H1 (cell line): ENCODE measurements at regions not wholly inside any gene's neighbourhood (a gene's known extent, or its start where the extent isn't known, plus 50 kb on each side); places are given as distances from the start of the nearest gene placed in this dataset.

Experiments used
- CTCF ChIA-PET: fragments of 300-600 bp; sonication (Branson Sonifier 250); formaldehyde crosslinking; loops from one replicate; lab custom pipeline; 2021; ENCODE audit not compliant: partially characterized antibody; lab: Charles Lee
- POLR2A ChIA-PET: fragments of 300-600 bp; sonication (Branson Sonifier 250); formaldehyde crosslinking; loops from one replicate; lab custom pipeline; 2021; ENCODE audit warnings: inconsistent platforms; ENCODE audit not compliant: partially characterized antibody; lab: Charles Lee
- DNase-seq, 2 experiments: peaks; one replicate each; pipeline versions ENCODE4 v3.0.0 to v3.0.0-alpha.2; 2010 to 2022; ENCODE audit warnings: low spot score in 2 of 2, low read depth in 1 of 2, mixed read lengths in 1 of 2
- FAIRE-seq: peaks from 2 replicates; lab custom pipeline; 2011; peaks lifted over from hg19 to GRCh38; lab: Jason Lieb, UNC
- H2AFZ ChIP-seq: 2 replicates; pipeline ENCODE4 v1.8.1; 2012; ENCODE audit warnings: low read length, inconsistent platforms
- H2AK5ac ChIP-seq: 2 replicates; pipeline ENCODE4 v1.6.1; 2013; ENCODE audit warnings: low read depth, low read length
- H2BK120ac ChIP-seq: replicated peaks from 2 replicates; pipeline ENCODE3; 2013; ENCODE audit warnings: low read depth, low read length, inconsistent platforms
- H2BK12ac ChIP-seq: 2 replicates; pipeline ENCODE4 v1.6.1; 2013; ENCODE audit warnings: low read depth, low read length
- H2BK15ac ChIP-seq: 2 replicates; pipeline ENCODE4 v1.6.1; 2013; ENCODE audit warnings: low read length
- H2BK20ac ChIP-seq: 2 replicates; pipeline ENCODE4 v1.6.1; 2013; ENCODE audit warnings: low read length
- H2BK5ac ChIP-seq: 2 replicates; pipeline ENCODE4 v1.6.1; 2013; ENCODE audit warnings: low read depth, low read length
- H3K14ac ChIP-seq: 2 replicates; pipeline ENCODE4 v1.6.1; 2013; ENCODE audit warnings: inconsistent platforms; ENCODE audit not compliant: insufficient read length
- H3K18ac ChIP-seq: 2 replicates; pipeline ENCODE4 v1.6.1; 2013; ENCODE audit warnings: low read length; ENCODE audit errors: extremely low read depth
- H3K23ac ChIP-seq: 2 replicates; pipeline ENCODE4 v1.6.1; 2013; ENCODE audit warnings: inconsistent platforms; ENCODE audit not compliant: insufficient read length
- H3K23me2 ChIP-seq: 2 replicates; pipeline ENCODE4 v1.6.1; 2013; ENCODE audit warnings: low read depth, low read length
- H3K27ac ChIP-seq: 2 replicates; pipeline ENCODE4 v1.6.1; 2011; ENCODE audit warnings: low read depth, low read length, inconsistent platforms
- H3K27me3 ChIP-seq, 4 experiments: replicated peaks in 1 of 4; 1 replicate in 1 of 4; 2 replicates in 3 of 4; pipeline versions ENCODE4 v1.6.1 to v1.8.1; 2011 to 2013; ENCODE audit warnings: low read length in 3 of 4, mild to moderate bottlenecking in 3 of 4, inconsistent platforms in 2 of 4, mixed read lengths in 2 of 4, moderate library complexity in 1 of 4; ENCODE audit not compliant: control insufficient read depth in 3 of 4, insufficient read depth in 3 of 4; ENCODE audit errors: extremely low read depth in 1 of 4
- H3K36me3 ChIP-seq, 4 experiments: 2 replicates each; pipeline versions ENCODE4 v1.6.1 to v1.8.1; 2011 to 2013; ENCODE audit warnings: mild to moderate bottlenecking in 4 of 4, low read length in 3 of 4, moderate library complexity in 2 of 4, control low read depth in 1 of 4, inconsistent platforms in 1 of 4; ENCODE audit not compliant: insufficient read depth in 4 of 4, control insufficient read depth in 2 of 4
- H3K4ac ChIP-seq: replicated peaks from 2 replicates; pipeline ENCODE3; 2013; ENCODE audit warnings: low read length, low read depth, mixed read lengths, inconsistent platforms; ENCODE audit not compliant: insufficient read length
- H3K4me1 ChIP-seq, 4 experiments: replicated peaks in 1 of 4; 1 replicate in 1 of 4; 2 replicates in 3 of 4; pipeline versions ENCODE4 v1.6.1 to v1.8.1; 2011 to 2013; ENCODE audit warnings: low read length in 3 of 4, inconsistent platforms in 2 of 4, mixed read lengths in 1 of 4; ENCODE audit not compliant: insufficient read depth in 4 of 4, control insufficient read depth in 3 of 4
- H3K4me2 ChIP-seq, 2 experiments: 2 replicates each; pipeline versions ENCODE4 v1.6.1 to v1.8.1; 2011 to 2013; ENCODE audit warnings: low read depth in 2 of 2, low read length in 2 of 2, control low read depth in 1 of 2, inconsistent platforms in 1 of 2, mild to moderate bottlenecking in 1 of 2; ENCODE audit not compliant: insufficient read depth in 1 of 2
- H3K4me3 ChIP-seq, 4 experiments: fragments of 200-600, 300-600 bp in 1 of 4; sonication (generic), shearing (Covaris generic), sonication (Bioruptor Twin) in 1 of 4; 2 replicates each; pipeline versions ENCODE4 v1.5.1 to v1.8.1; 2011 to 2016; ENCODE audit warnings: low read length in 4 of 4, low read depth in 3 of 4, control low read depth in 2 of 4, inconsistent platforms in 2 of 4, mild to moderate bottlenecking in 2 of 4, mixed read lengths in 1 of 4, moderate library complexity in 1 of 4; ENCODE audit not compliant: insufficient read depth in 2 of 4; ENCODE audit errors: extremely low read depth in 1 of 4
- H3K56ac ChIP-seq: replicated peaks from 2 replicates; pipeline ENCODE3; 2013; ENCODE audit warnings: low read depth, mild to moderate bottlenecking, mixed read lengths, low read length, inconsistent platforms; ENCODE audit not compliant: insufficient read length
- H3K79me1 ChIP-seq: 2 replicates; pipeline ENCODE4 v1.6.1; 2013; ENCODE audit warnings: low read depth, low read length, control low read depth
- H3K79me2 ChIP-seq, 2 experiments: 2 replicates each; pipeline versions ENCODE4 v1.6.1 to v1.8.1; 2012 to 2013; ENCODE audit warnings: low read length in 2 of 2, mild to moderate bottlenecking in 2 of 2, inconsistent platforms in 1 of 2; ENCODE audit not compliant: insufficient read depth in 2 of 2, control insufficient read depth in 1 of 2
- H3K9ac ChIP-seq, 4 experiments: replicated peaks in 1 of 4; 1 replicate in 1 of 4; 2 replicates in 3 of 4; pipeline versions ENCODE4 v1.6.1 to v1.8.1; 2011 to 2013; ENCODE audit warnings: low read depth in 3 of 4, low read length in 3 of 4, control low read depth in 2 of 4, mild to moderate bottlenecking in 2 of 4, moderate library complexity in 2 of 4, inconsistent platforms in 1 of 4; ENCODE audit errors: extremely low read depth in 1 of 4
- H3K9me3 ChIP-seq, 2 experiments: 2 replicates each; pipeline versions ENCODE4 v1.6.1 to v1.8.1; 2012 to 2013; ENCODE audit warnings: mild to moderate bottlenecking in 2 of 2, moderate library complexity in 2 of 2, control low read depth in 1 of 2, inconsistent platforms in 1 of 2, low read depth in 1 of 2, low read length in 1 of 2, mixed read lengths in 1 of 2; ENCODE audit not compliant: insufficient read depth in 2 of 2
- H4K20me1 ChIP-seq, 2 experiments: replicated peaks in 1 of 2; 2 replicates each; pipeline versions ENCODE3 to v1.8.1; 2011 to 2013; ENCODE audit warnings: inconsistent platforms in 2 of 2, low read length in 2 of 2, mild to moderate bottlenecking in 1 of 2; ENCODE audit not compliant: insufficient read depth in 2 of 2, control insufficient read depth in 1 of 2
- H4K5ac ChIP-seq: 2 replicates; pipeline ENCODE4 v1.6.1; 2013; ENCODE audit warnings: low read length, low read depth, mixed read lengths, inconsistent platforms; ENCODE audit not compliant: insufficient read length
- H4K8ac ChIP-seq: 2 replicates; pipeline ENCODE4 v1.8.0; 2013; ENCODE audit warnings: mild to moderate bottlenecking, moderate library complexity, low read length, inconsistent platforms; ENCODE audit not compliant: insufficient read depth; ENCODE audit errors: extremely low read depth
- H4K91ac ChIP-seq: replicated peaks from 2 replicates; pipeline ENCODE3; 2013; ENCODE audit warnings: low read length, mixed read lengths, inconsistent platforms; ENCODE audit not compliant: insufficient read length
- CEBPB ChIP-seq: IDR thresholded peaks from 2 replicates; pipeline ENCODE4 v1.6.1; 2012; ENCODE audit warnings: low read depth, low read length
- CHD1 ChIP-seq: IDR thresholded peaks from 2 replicates; pipeline ENCODE4 v1.6.1; 2012; ENCODE audit warnings: low read depth, low read length, improper control_type of control experiment
- CREB1 ChIP-seq: IDR thresholded peaks from 2 replicates; pipeline ENCODE4 v1.6.1; 2012; ENCODE audit warnings: inconsistent platforms
- EP300 ChIP-seq, 2 experiments: IDR thresholded peaks; 1 replicate in 1 of 2; 2 replicates in 1 of 2; pipeline ENCODE4 v1.6.1; 2011 to 2012; ENCODE audit warnings: low read depth in 2 of 2, low read length in 2 of 2, mild to moderate bottlenecking in 2 of 2, borderline replicate concordance in 1 of 2, inconsistent platforms in 1 of 2, moderate library complexity in 1 of 2
- GABPA ChIP-seq: IDR thresholded peaks from 2 replicates; pipeline ENCODE4 v1.6.1; 2011; ENCODE audit warnings: mild to moderate bottlenecking, low read length, moderate library complexity, borderline replicate concordance; ENCODE audit not compliant: insufficient read depth
- KDM5A ChIP-seq: fragments of 200-600 bp; IDR thresholded peaks from 2 replicates; pipeline ENCODE4 v1.7.1; 2012; ENCODE audit warnings: mild to moderate bottlenecking, low read length, inconsistent platforms, mixed read lengths
- NRF1 ChIP-seq: IDR thresholded peaks from 2 replicates; pipeline ENCODE4 v1.6.1; 2011; ENCODE audit warnings: mild to moderate bottlenecking, low read depth, low read length, improper control_type of control experiment
- SIRT6 ChIP-seq: IDR thresholded peaks from one replicate; pipeline ENCODE4 v1.7.1; 2012; ENCODE audit warnings: low read length, inconsistent platforms
- SP2 ChIP-seq: IDR thresholded peaks from 2 replicates; pipeline ENCODE4 v1.6.1; 2012; ENCODE audit warnings: mild to moderate bottlenecking, low read length, inconsistent platforms
- SP4 ChIP-seq: IDR thresholded peaks from 2 replicates; pipeline ENCODE4 v1.6.1; 2012; ENCODE audit warnings: low read length, inconsistent platforms
- SUZ12 ChIP-seq: fragments of 200-600 bp; sonication (generic); IDR thresholded peaks from 2 replicates; pipeline ENCODE4 v1.6.1; 2012; ENCODE audit warnings: mild to moderate bottlenecking, inconsistent platforms, low read length, moderate library complexity, mixed read lengths
- TAF7 ChIP-seq: optimal IDR thresholded peaks from 2 replicates; pipeline ENCODE3; 2011; ENCODE audit warnings: low read depth, mild to moderate bottlenecking, inconsistent platforms, low read length, moderate library complexity, borderline replicate concordance
- TBP ChIP-seq: IDR thresholded peaks from 2 replicates; pipeline ENCODE4 v1.6.1; 2011; ENCODE audit warnings: low read depth, low read length, improper control_type of control experiment
- YY1 ChIP-seq: IDR thresholded peaks from 2 replicates; pipeline ENCODE4 v1.6.1; 2011; ENCODE audit warnings: low read depth, mild to moderate bottlenecking, low read length
- WGBS, 2 experiments: shearing (Covaris generic) in 1 of 2; methylation state at CpG; one replicate each; pipeline versions ENCODE4 v1.1.6 to v1.1.7; 2013 to 2015; ENCODE audit warnings: low lambda C conversion rate in 2 of 2, mixed read lengths in 2 of 2, inconsistent platforms in 1 of 2, low coverage in 1 of 2, missing lambda C conversion rate in 1 of 2; ENCODE audit not compliant: insufficient replicate concordance in 2 of 2, insufficient coverage in 1 of 2, insufficient read length in 1 of 2; ENCODE audit errors: extremely low coverage in 1 of 2, missing lambda C conversion rate in 1 of 2; 5-methylcytosine and 5-hydroxymethylcytosine counted together
- TF ChIP-seq, protein P1 (sequence below): IDR thresholded peaks from 2 replicates; pipeline ENCODE4 v1.6.1; 2011; ENCODE audit warnings: low read depth, mild to moderate bottlenecking, low read length; ENCODE audit not compliant: insufficient read depth

DNA sequence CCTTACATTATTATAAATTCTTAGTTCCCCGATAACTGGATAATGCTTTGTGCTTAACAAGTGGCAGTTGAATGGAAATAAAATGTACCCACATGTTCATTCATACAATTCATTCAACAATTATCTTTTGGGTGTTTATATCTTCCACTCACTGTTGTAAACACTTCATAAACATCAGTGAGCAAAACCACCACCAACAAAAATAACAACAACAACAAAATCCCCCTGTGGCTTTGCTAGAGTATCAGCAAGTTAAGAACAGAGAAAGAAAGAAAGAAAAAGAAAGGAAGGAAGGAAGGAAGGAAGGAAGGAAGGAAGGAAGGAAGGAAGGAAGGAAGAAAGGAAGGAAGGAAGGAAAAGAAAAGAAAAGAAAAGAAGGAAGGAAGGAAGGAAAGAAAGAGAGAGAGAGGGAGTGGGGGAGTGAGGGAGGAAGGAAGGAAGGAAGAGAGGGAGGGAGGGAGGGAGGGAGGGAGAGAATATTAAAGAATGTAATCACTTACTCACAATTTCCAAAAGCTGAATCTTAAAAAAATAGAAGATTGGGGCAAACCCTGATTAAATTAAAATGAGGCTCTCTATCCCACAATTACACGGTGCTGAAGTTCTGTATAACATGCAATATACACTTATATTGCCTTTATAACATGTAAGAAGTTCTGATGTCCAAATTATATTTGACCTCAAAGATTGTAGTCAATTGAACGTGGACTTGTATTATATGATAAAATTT, 2238.8 kb downstream of the LRRC4C start:
- H3K4me1 ChIP-seq = no peaks in the 10 kb centered on the region
- no peak overlapping the region for H2BK12ac ChIP-seq
- H3K23me2 ChIP-seq = no peaks in the 10 kb centered on the region
- FAIRE-seq (no peak), DNase-seq (no peak)
- no peaks in the 10 kb centered on the region for H4K20me1 ChIP-seq
- H2AK5ac ChIP-seq = no peak overlapping the region
- WGBS, 2 experiments = 88% methylated on average over 3 of the region's 3 CpGs; no CpG with 5 or more reads in 1 of the 2 experiments
- H3K9ac ChIP-seq = no peak overlapping the region
- no peak overlapping the region for H4K91ac ChIP-seq
- H3K18ac ChIP-seq = no peak overlapping the region
- no peak overlapping the region for H4K5ac ChIP-seq
- no peak overlapping the region for H3K4me3 ChIP-seq
- no peaks in the 10 kb centered on the region for H3K79me1 ChIP-seq
- H3K4ac ChIP-seq = no peak overlapping the region
- no peak overlapping the region for H4K8ac ChIP-seq
- no peak overlapping the region for H2AFZ ChIP-seq
- no peaks in the 10 kb centered on the region for H3K27me3 ChIP-seq
- H3K56ac ChIP-seq = no peak overlapping the region
- no peaks in the 10 kb centered on the region for H3K9me3 ChIP-seq
- no peak overlapping the region for H3K23ac ChIP-seq
- POLR2A ChIA-PET = no interaction called here
- no peak overlapping the region for H3K14ac ChIP-seq
- no peaks in the 10 kb centered on the region for H3K79me2 ChIP-seq
- H3K36me3 ChIP-seq = no peaks in the 10 kb centered on the region
- no peak overlapping the region for H2BK120ac ChIP-seq
- no peak overlapping the region for H3K4me2 ChIP-seq
- H2BK15ac ChIP-seq = no peak overlapping the region
- no peak overlapping the region for H2BK5ac ChIP-seq
- CTCF ChIA-PET = no interaction called here
- no peak overlapping the region for H3K27ac ChIP-seq
- no peak overlapping the region for H2BK20ac ChIP-seq
- TF ChIP-seq CEBPB (no peak), TAF7 (no peak), CHD1 (no peak), TBP (no peak), SP2 (no peak), YY1 (no peak), GABPA (no peak), KDM5A (no peak), SIRT6 (no peak), SP4 (no peak), EP300 (IDR thresholded peaks at IDR 0.05; ENCODE audit: borderline replicate concordance in 1 of 2, low read depth in 2 of 2, low read length in 2 of 2) (no peak), CREB1 (no peak), NRF1 (no peak), SUZ12 (no peak)
- TF ChIP-seq, protein P1, sequence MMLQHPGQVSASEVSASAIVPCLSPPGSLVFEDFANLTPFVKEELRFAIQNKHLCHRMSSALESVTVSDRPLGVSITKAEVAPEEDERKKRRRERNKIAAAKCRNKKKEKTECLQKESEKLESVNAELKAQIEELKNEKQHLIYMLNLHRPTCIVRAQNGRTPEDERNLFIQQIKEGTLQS = no peak
